ENCODE measurements at regions not wholly inside any gene's neighbourhood (a gene's known extent, or its start where the extent isn't known, plus 50 kb on each side); places are given as distances from the start of the nearest gene placed in this dataset.

GRCh38 chr4:173821876-173822275, 291.8 kb upstream of the HAND2 start:
- H3K4me3 ChIP-seq (ENCODE audit: low read depth, low read length), result no peak overlapping the region
- TF ChIP-seq CTCF (IDR thresholded peaks at IDR 0.05; ENCODE audit: borderline replicate concordance, insufficient read depth, low read depth, low read length), result no peak

GRCh38 chr4:173821036-173821435, 291.0 kb upstream of the HAND2 start:
- TF ChIP-seq CTCF (IDR thresholded peaks at IDR 0.05; ENCODE audit: borderline replicate concordance, insufficient read depth, low read depth, low read length), result no peak
- no peak overlapping the region for H3K4me3 ChIP-seq (ENCODE audit: low read depth, low read length)

GRCh38 chr4:173807347-173807746, 277.3 kb upstream of the HAND2 start:
- TF ChIP-seq CTCF (IDR thresholded peaks at IDR 0.05; ENCODE audit: borderline replicate concordance, insufficient read depth, low read depth, low read length), result no peak

GRCh38 chr4:173805884-173806283, 275.9 kb upstream of the HAND2 start:
- no peak overlapping the region for H3K4me3 ChIP-seq (ENCODE audit: low read depth, low read length)
- no peak for TF ChIP-seq CTCF (IDR thresholded peaks at IDR 0.05; ENCODE audit: borderline replicate concordance, insufficient read depth, low read depth, low read length)

More at GRCh38 chr4:173807347-173807746, 277.3 kb upstream of the HAND2 start:
- H3K4me3 ChIP-seq (ENCODE audit: low read depth, low read length), result no peak overlapping the region

GRCh38 chr4:173802662-173803022, 272.6 kb upstream of the HAND2 start:
- no peak overlapping the region for H3K4me3 ChIP-seq (ENCODE audit: low read depth, low read length)
- TF ChIP-seq CTCF (IDR thresholded peaks at IDR 0.05; ENCODE audit: borderline replicate concordance, insufficient read depth, low read depth, low read length), result no peak

GRCh38 chr4:173801876-173802661, 272.0 kb upstream of the HAND2 start:
- TF ChIP-seq CTCF (IDR thresholded peaks at IDR 0.05; ENCODE audit: borderline replicate concordance, insufficient read depth, low read depth, low read length), result no peak
- no peak overlapping the region for H3K4me3 ChIP-seq (ENCODE audit: low read depth, low read length)

GRCh38 chr4:173801361-173801760, 271.3 kb upstream of the HAND2 start:
- no peak overlapping the region for H3K4me3 ChIP-seq (ENCODE audit: low read depth, low read length)
- TF ChIP-seq CTCF (IDR thresholded peaks at IDR 0.05; ENCODE audit: borderline replicate concordance, insufficient read depth, low read depth, low read length), result no peak
